ENCODE measurements at regions not wholly inside any gene's neighbourhood (a gene's known extent, or its start where the extent isn't known, plus 50 kb on each side); places are given as distances from the start of the nearest gene placed in this dataset.

- Mint-ChIP-seq H3K4me3 (no peak overlapping the region), H3K27me3 (no peaks in the 10 kb centered on the region), H3K27ac (no peak overlapping the region), H3K36me3 (no peaks in the 10 kb centered on the region), H3K9me3 (peaks cover 0 to 8% (median 0%) of the 10 kb centered on the region in 11 donors), H3K4me1 (no peaks in the 10 kb centered on the region)
- DNase-seq (no peak), ATAC-seq (no peak)
- intact Hi-C loops (cut with micrococcal nuclease), result no loop called here
- Histone ChIP-seq H3K9me3 (ENCODE audit: control insufficient read depth in 2 of 3, low read length in 3 of 3) (no peaks in the 10 kb centered on the region), H3K4me3 (ENCODE audit: low read length) (no peak overlapping the region), H3K4me1 (ENCODE audit: control insufficient read depth in 2 of 2, insufficient read depth in 2 of 2, low read length in 2 of 2) (no peaks in the 10 kb centered on the region), H3K36me3 (ENCODE audit: control insufficient read depth in 2 of 3, insufficient read depth in 3 of 3, low read length in 3 of 3) (no peaks in the 10 kb centered on the region), H3K27ac (ENCODE audit: low read depth, low read length) (no peak overlapping the region), H3K27me3 (ENCODE audit: control insufficient read depth in 2 of 2, insufficient read depth in 2 of 2, low read length in 2 of 2) (no peaks in the 10 kb centered on the region)
- POLR2A ChIA-PET, result no interaction called here
- CTCF ChIA-PET, result no interaction called here
These were observed 306.0 kb upstream of the AADAT start for GRCh38 chr4:170395773-170396172.

GRCh38 chr4:170391066-170391740 lies 301.4 kb upstream of the AADAT start:
- Mint-ChIP-seq H3K27me3 (no peaks in the 10 kb centered on the region), H3K4me1 (no peaks in the 10 kb centered on the region), H3K4me3 (no peak overlapping the region), H3K27ac (no peak overlapping the region), H3K9me3 (peaks cover 0 to 13% (median 1%) of the 10 kb centered on the region in 11 donors), H3K36me3 (no peaks in the 10 kb centered on the region)
- intact Hi-C loops (cut with micrococcal nuclease), result no loop called here
- Histone ChIP-seq H3K27ac (ENCODE audit: low read depth, low read length) (no peak overlapping the region), H3K4me3 (ENCODE audit: low read length) (no peak overlapping the region), H3K9me3 (ENCODE audit: control insufficient read depth in 2 of 3, low read length in 3 of 3) (peaks cover 0 to 3% (median 0%) of the 10 kb centered on the region in 3 experiments), H3K36me3 (ENCODE audit: control insufficient read depth in 2 of 3, insufficient read depth in 3 of 3, low read length in 3 of 3) (no peaks in the 10 kb centered on the region), H3K4me1 (ENCODE audit: control insufficient read depth in 2 of 2, insufficient read depth in 2 of 2, low read length in 2 of 2) (no peaks in the 10 kb centered on the region), H3K27me3 (ENCODE audit: control insufficient read depth in 2 of 2, insufficient read depth in 2 of 2, low read length in 2 of 2) (no peaks in the 10 kb centered on the region)
- no peak for DNase-seq
- ChIA-PET POLR2A (no interaction called here), CTCF (no interaction called here)
- no peak for ATAC-seq

- Mint-ChIP-seq H3K4me1 (no peaks in the 10 kb centered on the region), H3K9me3 (peaks cover 1 to 19% (median 8%) of the 10 kb centered on the region in 11 donors), H3K27ac (no peak overlapping the region), H3K36me3 (no peaks in the 10 kb centered on the region), H3K27me3 (no peaks in the 10 kb centered on the region), H3K4me3 (no peak overlapping the region)
- peaks cover 0 to 4% (median 0%) of the 10 kb centered on the region in 3 experiments for H3K9me3 ChIP-seq (ENCODE audit: control insufficient read depth in 2 of 3, low read length in 3 of 3)
- H3K27me3 ChIP-seq (ENCODE audit: control insufficient read depth in 2 of 2, insufficient read depth in 2 of 2, low read length in 2 of 2), result no peaks in the 10 kb centered on the region
- intact Hi-C loops (cut with micrococcal nuclease), result no loop called here
- H3K36me3 ChIP-seq (ENCODE audit: control insufficient read depth in 2 of 3, insufficient read depth in 3 of 3, low read length in 3 of 3), result no peaks in the 10 kb centered on the region
- no peaks in the 10 kb centered on the region for H3K4me1 ChIP-seq (ENCODE audit: control insufficient read depth in 2 of 2, insufficient read depth in 2 of 2, low read length in 2 of 2)
- CTCF ChIA-PET, result no interaction called here
- ATAC-seq (no peak), DNase-seq (no peak)
- POLR2A ChIA-PET, result no interaction called here
- H3K27ac ChIP-seq (ENCODE audit: low read depth, low read length), result no peak overlapping the region
- H3K4me3 ChIP-seq (ENCODE audit: low read length), result no peak overlapping the region
These were observed 299.7 kb upstream of the AADAT start for GRCh38 chr4:170389411-170389810.

GRCh38 chr4:170388255-170388654 lies 298.5 kb upstream of the AADAT start:
- no peaks in the 10 kb centered on the region for H3K27me3 ChIP-seq (ENCODE audit: control insufficient read depth in 2 of 2, insufficient read depth in 2 of 2, low read length in 2 of 2)
- ATAC-seq (no peak), DNase-seq (no peak)
- no peak overlapping the region for H3K27ac Mint-ChIP-seq
- H3K4me3 Mint-ChIP-seq, result no peak overlapping the region
- H3K27me3 Mint-ChIP-seq, result no peaks in the 10 kb centered on the region
- no peaks in the 10 kb centered on the region for H3K36me3 ChIP-seq (ENCODE audit: control insufficient read depth in 2 of 3, insufficient read depth in 3 of 3, low read length in 3 of 3)
- H3K9me3 ChIP-seq (ENCODE audit: control insufficient read depth in 2 of 3, low read length in 3 of 3), result peaks cover 0 to 8% (median 0%) of the 10 kb centered on the region in 3 experiments
- CTCF ChIA-PET, result no interaction called here
- H3K4me3 ChIP-seq (ENCODE audit: low read length), result no peak overlapping the region
- no peaks in the 10 kb centered on the region for H3K4me1 Mint-ChIP-seq
- H3K27ac ChIP-seq (ENCODE audit: low read depth, low read length), result no peak overlapping the region
- POLR2A ChIA-PET, result no interaction called here
- peaks cover 4 to 26% (median 12%) of the 10 kb centered on the region in 11 donors for H3K9me3 Mint-ChIP-seq
- H3K36me3 Mint-ChIP-seq, result no peaks in the 10 kb centered on the region
- intact Hi-C loops (cut with micrococcal nuclease), result no loop called here
- H3K4me1 ChIP-seq (ENCODE audit: control insufficient read depth in 2 of 2, insufficient read depth in 2 of 2, low read length in 2 of 2), result no peaks in the 10 kb centered on the region

- no peak overlapping the region for H3K27ac Mint-ChIP-seq
- ChIA-PET POLR2A (no interaction called here), CTCF (no interaction called here)
- no peak overlapping the region for H3K4me3 Mint-ChIP-seq
- intact Hi-C loops (cut with micrococcal nuclease), result no loop called here
- H3K27ac ChIP-seq (ENCODE audit: low read depth, low read length), result no peak overlapping the region
- H3K9me3 Mint-ChIP-seq, result peaks cover 5 to 32% (median 13%) of the 10 kb centered on the region in 11 donors
- DNase-seq, result no peak
- no peaks in the 10 kb centered on the region for H3K27me3 Mint-ChIP-seq
- H3K9me3 ChIP-seq (ENCODE audit: control insufficient read depth in 2 of 3, low read length in 3 of 3), result peaks cover 0 to 8% (median 0%) of the 10 kb centered on the region in 3 experiments
- H3K36me3 Mint-ChIP-seq, result no peaks in the 10 kb centered on the region
- ATAC-seq, result no peak
- H3K4me1 Mint-ChIP-seq, result no peaks in the 10 kb centered on the region
- H3K4me3 ChIP-seq (ENCODE audit: low read length), result no peak overlapping the region
- no peaks in the 10 kb centered on the region for H3K36me3 ChIP-seq (ENCODE audit: control insufficient read depth in 2 of 3, insufficient read depth in 3 of 3, low read length in 3 of 3)
- no peaks in the 10 kb centered on the region for H3K27me3 ChIP-seq (ENCODE audit: control insufficient read depth in 2 of 2, insufficient read depth in 2 of 2, low read length in 2 of 2)
- no peaks in the 10 kb centered on the region for H3K4me1 ChIP-seq (ENCODE audit: control insufficient read depth in 2 of 2, insufficient read depth in 2 of 2, low read length in 2 of 2)
These were observed 297.2 kb upstream of the AADAT start for GRCh38 chr4:170386971-170387370.

GRCh38 chr4:170386511-170386910 lies 296.8 kb upstream of the AADAT start:
- CTCF ChIA-PET, result no interaction called here
- H3K27ac Mint-ChIP-seq, result no peak overlapping the region
- no peak for DNase-seq

GRCh38 chr4:170374770-170375169 lies 285.0 kb upstream of the AADAT start:
- DNase-seq, result no peak
- Mint-ChIP-seq H3K9me3 (peaks cover 0 to 50% (median 11%) of the 10 kb centered on the region in 11 donors), H3K36me3 (peaks cover 0 to 4% (median 0%) of the 10 kb centered on the region in 5 donors), H3K4me3 (no peak overlapping the region), H3K4me1 (no peaks in the 10 kb centered on the region), H3K27me3 (no peaks in the 10 kb centered on the region), H3K27ac (no peak overlapping the region)
- H3K36me3 ChIP-seq (ENCODE audit: control insufficient read depth in 2 of 3, insufficient read depth in 3 of 3, low read length in 3 of 3), result no peaks in the 10 kb centered on the region
- no peaks in the 10 kb centered on the region for H3K4me1 ChIP-seq (ENCODE audit: control insufficient read depth in 2 of 2, insufficient read depth in 2 of 2, low read length in 2 of 2)
- intact Hi-C loops (cut with micrococcal nuclease), result loop anchor here in 1 of 2 donors (1.0 kb wide), 1 partner anchor 236 kb away; no protein-coding TSS in a partner anchor
- no peaks in the 10 kb centered on the region for H3K27me3 ChIP-seq (ENCODE audit: control insufficient read depth in 2 of 2, insufficient read depth in 2 of 2, low read length in 2 of 2)
- ChIA-PET CTCF (no interaction called here), POLR2A (no interaction called here)
- no peak overlapping the region for H3K4me3 ChIP-seq (ENCODE audit: low read length)
- H3K9me3 ChIP-seq (ENCODE audit: control insufficient read depth in 2 of 3, low read length in 3 of 3), result no peaks in the 10 kb centered on the region
- ATAC-seq, result no peak
- H3K27ac ChIP-seq (ENCODE audit: low read depth, low read length), result no peak overlapping the region

More at GRCh38 chr4:170386511-170386910, 296.8 kb upstream of the AADAT start:
- H3K4me1 ChIP-seq (ENCODE audit: control insufficient read depth in 2 of 2, insufficient read depth in 2 of 2, low read length in 2 of 2), result no peaks in the 10 kb centered on the region
- no peak for ATAC-seq
- H3K36me3 ChIP-seq (ENCODE audit: control insufficient read depth in 2 of 3, insufficient read depth in 3 of 3, low read length in 3 of 3), result no peaks in the 10 kb centered on the region
- no peaks in the 10 kb centered on the region for H3K27me3 ChIP-seq (ENCODE audit: control insufficient read depth in 2 of 2, insufficient read depth in 2 of 2, low read length in 2 of 2)
- H3K36me3 Mint-ChIP-seq, result no peaks in the 10 kb centered on the region
- no peak overlapping the region for H3K4me3 Mint-ChIP-seq
- intact Hi-C loops (cut with micrococcal nuclease), result no loop called here
- no peaks in the 10 kb centered on the region for H3K4me1 Mint-ChIP-seq
- H3K4me3 ChIP-seq (ENCODE audit: low read length), result no peak overlapping the region
- POLR2A ChIA-PET, result no interaction called here
- peaks cover 0 to 8% (median 0%) of the 10 kb centered on the region in 3 experiments for H3K9me3 ChIP-seq (ENCODE audit: control insufficient read depth in 2 of 3, low read length in 3 of 3)
- no peak overlapping the region for H3K27ac ChIP-seq (ENCODE audit: low read depth, low read length)
- H3K27me3 Mint-ChIP-seq, result no peaks in the 10 kb centered on the region
- peaks cover 5 to 37% (median 15%) of the 10 kb centered on the region in 11 donors for H3K9me3 Mint-ChIP-seq
